ENCODE measurements at regions not wholly inside any gene's neighbourhood (a gene's known extent, or its start where the extent isn't known, plus 50 kb on each side); places are given as distances from the start of the nearest gene placed in this dataset.

- Histone ChIP-seq H3K18ac (ENCODE audit: low read depth, low read length) (no peak overlapping the region), H2AK5ac (ENCODE audit: low read depth, low read length) (no peak overlapping the region), H3K4me3 (ENCODE audit: insufficient read depth, low read depth, low read length) (no peak overlapping the region), H3K9ac (ENCODE audit: low read depth, low read length) (no peak overlapping the region), H4K8ac (ENCODE audit: low read depth in 2 of 2, low read length in 2 of 2) (no peak overlapping the region), H3K4me2 (ENCODE audit: low read depth, low read length) (no peak overlapping the region), H3K36me3 (ENCODE audit: control insufficient read depth, insufficient read depth, low read length) (no peaks in the 10 kb centered on the region), H3K9me1 (ENCODE audit: insufficient read depth, low read length) (no peaks in the 10 kb centered on the region), H4K5ac (ENCODE audit: low read depth, low read length) (no peak overlapping the region), H3K14ac (replicated peaks; ENCODE audit: low read depth, low read length) (no peak overlapping the region), H3K4me1 (ENCODE audit: control insufficient read depth, insufficient read depth, low read length) (no peaks in the 10 kb centered on the region), H2BK5ac (ENCODE audit: low read depth, low read length, poor library complexity, severe bottlenecking) (no peak overlapping the region), H2BK20ac (ENCODE audit: low read depth, low read length) (no peak overlapping the region), H4K20me1 (ENCODE audit: insufficient read depth, low read length) (no peaks in the 10 kb centered on the region), H2AFZ (replicated peaks; ENCODE audit: low read length, poor library complexity) (no peak overlapping the region), H2AK9ac (replicated peaks; ENCODE audit: low read depth, low read length, poor library complexity) (no peak overlapping the region), H2BK15ac (ENCODE audit: low read depth, low read length) (no peak overlapping the region), H3K27me3 (ENCODE audit: control insufficient read depth, insufficient read depth, low read length) (peaks cover 60% of the 10 kb centered on the region), H3K23ac (ENCODE audit: low read depth, low read length) (no peak overlapping the region), H4K91ac (ENCODE audit: insufficient read depth, low read depth, low read length) (no peak overlapping the region), H3K56ac (ENCODE audit: extremely low read depth, insufficient read depth, low read length) (no peak overlapping the region), H3K4ac (ENCODE audit: low read depth, low read length) (no peak overlapping the region), H2BK120ac (ENCODE audit: low read depth, low read length) (no peak overlapping the region), H3K79me1 (ENCODE audit: low read depth in 1 of 2, low read length in 2 of 2) (no peaks in the 10 kb centered on the region), H3K9me3 (ENCODE audit: control insufficient read depth, insufficient read depth, low read length) (peaks cover 4% of the 10 kb centered on the region; the same call in 1 of the 2 replicates), H3K27ac (ENCODE audit: insufficient read depth, low read length) (no peak overlapping the region)
- no peak for ATAC-seq (ENCODE audit: low read depth)
- WGBS, 2 experiments (ENCODE audit: extremely low coverage in 2 of 2, insufficient read length in 1 of 2), result no CpG with 5 or more reads among the region's 1 CpG
- dilution Hi-C loops (cut with HindIII; ENCODE audit: low sequenced_read_pairs, unreplicated experiment) (no loop called here), in situ Hi-C loops (cut with MboI; ENCODE audit: low sequenced_read_pairs) (no loop called here), intact Hi-C loops (cut with micrococcal nuclease) (no loop called here)
- ChIA-PET POLR2A (ENCODE audit: unreplicated experiment) (no interaction called here), CTCF (no interaction called here)
- no TSS peak for BruUV-seq (replicated peaks)
- no peak for TF ChIP-seq USF2 (IDR thresholded peaks at IDR 0.05; ENCODE audit: low read depth, low read length)
- TF ChIP-seq CHD1 (IDR thresholded peaks at IDR 0.05; ENCODE audit: low read depth, low read length), result no peak
- TF ChIP-seq CEBPB (IDR thresholded peaks at IDR 0.05; ENCODE audit: low read depth, low read length), result no peak
- no peak for TF ChIP-seq RAD21 (IDR thresholded peaks at IDR 0.05; ENCODE audit: low read length)
- no peak for TF ChIP-seq RFX5 (IDR thresholded peaks at IDR 0.05; ENCODE audit: low read depth, low read length)
- no peak for TF ChIP-seq BHLHE40 (IDR thresholded peaks at IDR 0.05; ENCODE audit: low read depth, low read length)
- no peak for TF ChIP-seq MXI1 (IDR thresholded peaks at IDR 0.05; ENCODE audit: borderline replicate concordance, low read depth, low read length)
- no peak for TF ChIP-seq RCOR1 (IDR thresholded peaks at IDR 0.05; ENCODE audit: insufficient replicate concordance, low read length)
- TF ChIP-seq, protein P1, sequence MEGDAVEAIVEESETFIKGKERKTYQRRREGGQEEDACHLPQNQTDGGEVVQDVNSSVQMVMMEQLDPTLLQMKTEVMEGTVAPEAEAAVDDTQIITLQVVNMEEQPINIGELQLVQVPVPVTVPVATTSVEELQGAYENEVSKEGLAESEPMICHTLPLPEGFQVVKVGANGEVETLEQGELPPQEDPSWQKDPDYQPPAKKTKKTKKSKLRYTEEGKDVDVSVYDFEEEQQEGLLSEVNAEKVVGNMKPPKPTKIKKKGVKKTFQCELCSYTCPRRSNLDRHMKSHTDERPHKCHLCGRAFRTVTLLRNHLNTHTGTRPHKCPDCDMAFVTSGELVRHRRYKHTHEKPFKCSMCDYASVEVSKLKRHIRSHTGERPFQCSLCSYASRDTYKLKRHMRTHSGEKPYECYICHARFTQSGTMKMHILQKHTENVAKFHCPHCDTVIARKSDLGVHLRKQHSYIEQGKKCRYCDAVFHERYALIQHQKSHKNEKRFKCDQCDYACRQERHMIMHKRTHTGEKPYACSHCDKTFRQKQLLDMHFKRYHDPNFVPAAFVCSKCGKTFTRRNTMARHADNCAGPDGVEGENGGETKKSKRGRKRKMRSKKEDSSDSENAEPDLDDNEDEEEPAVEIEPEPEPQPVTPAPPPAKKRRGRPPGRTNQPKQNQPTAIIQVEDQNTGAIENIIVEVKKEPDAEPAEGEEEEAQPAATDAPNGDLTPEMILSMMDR (conservative IDR thresholded peaks at IDR 0.05; ENCODE audit: low read depth, low read length), result no peak
- no peak for TF ChIP-seq FOS (IDR thresholded peaks at IDR 0.05; ENCODE audit: low read depth, low read length)
- no peak for TF ChIP-seq MAFK (IDR thresholded peaks at IDR 0.05; ENCODE audit: low read depth, low read length)
- no peak for TF ChIP-seq MAZ (IDR thresholded peaks at IDR 0.05; ENCODE audit: borderline replicate concordance, low read depth, low read length)
- no peak for TF ChIP-seq POLR2A (IDR thresholded peaks at IDR 0.05; ENCODE audit: low read depth, low read length)
- TF ChIP-seq, protein P2, sequence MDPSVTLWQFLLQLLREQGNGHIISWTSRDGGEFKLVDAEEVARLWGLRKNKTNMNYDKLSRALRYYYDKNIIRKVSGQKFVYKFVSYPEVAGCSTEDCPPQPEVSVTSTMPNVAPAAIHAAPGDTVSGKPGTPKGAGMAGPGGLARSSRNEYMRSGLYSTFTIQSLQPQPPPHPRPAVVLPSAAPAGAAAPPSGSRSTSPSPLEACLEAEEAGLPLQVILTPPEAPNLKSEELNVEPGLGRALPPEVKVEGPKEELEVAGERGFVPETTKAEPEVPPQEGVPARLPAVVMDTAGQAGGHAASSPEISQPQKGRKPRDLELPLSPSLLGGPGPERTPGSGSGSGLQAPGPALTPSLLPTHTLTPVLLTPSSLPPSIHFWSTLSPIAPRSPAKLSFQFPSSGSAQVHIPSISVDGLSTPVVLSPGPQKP (IDR thresholded peaks at IDR 0.05; ENCODE audit: borderline replicate concordance, low read depth, low read length), result no peak
- TF ChIP-seq NFE2L2 (IDR thresholded peaks at IDR 0.05; ENCODE audit: low read depth, low read length), result no peak
- TF ChIP-seq SMC3 (IDR thresholded peaks at IDR 0.05; ENCODE audit: low read depth, low read length), result no peak
- DNase-seq, result no peak
Observed at GRCh38 chr15:69653306-69653705, 200.7 kb downstream of the RPLP1 start.
